Type B pancreatic cell (in vitro differentiated cells): ENCODE measurements at regions not wholly inside any gene's neighbourhood (a gene's known extent, or its start where the extent isn't known, plus 50 kb on each side); places are given as distances from the start of the nearest gene placed in this dataset.
A peak's percentile ranks its signal among the peaks of the same experiment; 100 is the strongest.

Experiments
- DNase-seq: peaks from one replicate; pipeline ENCODE4 v3.0.0; 2021; ENCODE audit warnings: mixed read lengths; ENCODE audit not compliant: unreplicated experiment; ENCODE audit errors: extremely low spot score
- H3K27ac Mint-ChIP-seq: 2 replicates; pipeline ENCODE4 v1.8.0; 2021; ENCODE audit warnings: mild to moderate bottlenecking, mixed read lengths
- H3K27me3 Mint-ChIP-seq: 2 replicates; pipeline ENCODE4 v1.8.0; 2021; ENCODE audit warnings: mixed read lengths
- H3K36me3 Mint-ChIP-seq: 2 replicates; pipeline ENCODE4 v1.8.0; 2021; ENCODE audit warnings: mixed read lengths
- H3K4me1 Mint-ChIP-seq: one replicate; pipeline ENCODE4 v1.8.0; 2021; ENCODE audit warnings: mixed read lengths; ENCODE audit not compliant: unreplicated experiment
- H3K4me3 Mint-ChIP-seq: 2 replicates; pipeline ENCODE4 v1.8.0; 2021; ENCODE audit warnings: mild to moderate bottlenecking, mixed read lengths
- H3K9me3 Mint-ChIP-seq: 2 replicates; pipeline ENCODE4 v1.8.0; 2021; ENCODE audit warnings: mixed read lengths
- TF ChIP-seq, protein P1 (sequence below): fragments of 200-600 bp; sonication (generic); conservative IDR thresholded peaks from 2 replicates; pipeline ENCODE4 v1.5.0; 2021; ENCODE audit warnings: antibody characterized with exemption, mild to moderate bottlenecking

DNA sequence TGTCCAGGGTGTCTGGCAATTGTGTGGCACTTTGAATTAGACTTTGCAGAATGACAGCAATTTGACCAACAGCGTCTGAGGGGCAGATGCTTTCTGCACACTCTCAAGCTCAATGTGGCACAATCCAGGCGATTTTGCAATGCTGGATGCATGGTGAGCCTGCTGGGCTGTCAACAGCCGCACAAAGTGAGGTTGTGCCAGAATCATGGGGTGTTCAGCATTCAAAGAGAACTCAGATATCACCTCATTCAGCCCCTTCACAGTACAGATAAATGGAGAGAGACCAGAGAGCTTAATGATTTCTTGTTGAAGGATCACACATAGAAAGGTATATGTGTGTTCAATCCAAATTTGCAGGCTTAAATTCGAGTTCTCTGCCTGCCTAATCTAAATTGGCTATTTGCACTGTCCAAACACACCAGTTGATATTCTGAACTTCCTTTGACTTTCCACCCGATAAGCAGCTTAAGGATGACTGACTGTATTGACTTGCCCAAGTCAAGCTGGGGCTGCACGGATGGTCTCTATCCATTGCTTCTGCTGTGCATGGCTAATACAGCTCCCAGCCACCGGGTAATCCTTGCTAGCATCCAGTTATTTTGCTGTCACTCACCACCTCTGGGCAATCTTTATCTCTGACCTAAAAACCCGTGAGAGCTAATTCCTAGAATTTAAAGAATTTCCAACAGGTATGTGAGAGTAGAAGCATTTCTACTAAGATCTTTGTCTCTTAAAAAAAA, 157.9 kb upstream of the TAS2R1 start:
- H3K27me3 Mint-ChIP-seq = no peaks in the 10 kb centered on the region
- peaks cover 6% of the 10 kb centered on the region for H3K4me1 Mint-ChIP-seq
- TF ChIP-seq, protein P1, sequence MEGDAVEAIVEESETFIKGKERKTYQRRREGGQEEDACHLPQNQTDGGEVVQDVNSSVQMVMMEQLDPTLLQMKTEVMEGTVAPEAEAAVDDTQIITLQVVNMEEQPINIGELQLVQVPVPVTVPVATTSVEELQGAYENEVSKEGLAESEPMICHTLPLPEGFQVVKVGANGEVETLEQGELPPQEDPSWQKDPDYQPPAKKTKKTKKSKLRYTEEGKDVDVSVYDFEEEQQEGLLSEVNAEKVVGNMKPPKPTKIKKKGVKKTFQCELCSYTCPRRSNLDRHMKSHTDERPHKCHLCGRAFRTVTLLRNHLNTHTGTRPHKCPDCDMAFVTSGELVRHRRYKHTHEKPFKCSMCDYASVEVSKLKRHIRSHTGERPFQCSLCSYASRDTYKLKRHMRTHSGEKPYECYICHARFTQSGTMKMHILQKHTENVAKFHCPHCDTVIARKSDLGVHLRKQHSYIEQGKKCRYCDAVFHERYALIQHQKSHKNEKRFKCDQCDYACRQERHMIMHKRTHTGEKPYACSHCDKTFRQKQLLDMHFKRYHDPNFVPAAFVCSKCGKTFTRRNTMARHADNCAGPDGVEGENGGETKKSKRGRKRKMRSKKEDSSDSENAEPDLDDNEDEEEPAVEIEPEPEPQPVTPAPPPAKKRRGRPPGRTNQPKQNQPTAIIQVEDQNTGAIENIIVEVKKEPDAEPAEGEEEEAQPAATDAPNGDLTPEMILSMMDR = no peak
- H3K9me3 Mint-ChIP-seq = no peaks in the 10 kb centered on the region
- no peaks in the 10 kb centered on the region for H3K36me3 Mint-ChIP-seq
- no peak overlapping the region for H3K27ac Mint-ChIP-seq
- no peak overlapping the region for H3K4me3 Mint-ChIP-seq
- no peak for DNase-seq

DNA sequence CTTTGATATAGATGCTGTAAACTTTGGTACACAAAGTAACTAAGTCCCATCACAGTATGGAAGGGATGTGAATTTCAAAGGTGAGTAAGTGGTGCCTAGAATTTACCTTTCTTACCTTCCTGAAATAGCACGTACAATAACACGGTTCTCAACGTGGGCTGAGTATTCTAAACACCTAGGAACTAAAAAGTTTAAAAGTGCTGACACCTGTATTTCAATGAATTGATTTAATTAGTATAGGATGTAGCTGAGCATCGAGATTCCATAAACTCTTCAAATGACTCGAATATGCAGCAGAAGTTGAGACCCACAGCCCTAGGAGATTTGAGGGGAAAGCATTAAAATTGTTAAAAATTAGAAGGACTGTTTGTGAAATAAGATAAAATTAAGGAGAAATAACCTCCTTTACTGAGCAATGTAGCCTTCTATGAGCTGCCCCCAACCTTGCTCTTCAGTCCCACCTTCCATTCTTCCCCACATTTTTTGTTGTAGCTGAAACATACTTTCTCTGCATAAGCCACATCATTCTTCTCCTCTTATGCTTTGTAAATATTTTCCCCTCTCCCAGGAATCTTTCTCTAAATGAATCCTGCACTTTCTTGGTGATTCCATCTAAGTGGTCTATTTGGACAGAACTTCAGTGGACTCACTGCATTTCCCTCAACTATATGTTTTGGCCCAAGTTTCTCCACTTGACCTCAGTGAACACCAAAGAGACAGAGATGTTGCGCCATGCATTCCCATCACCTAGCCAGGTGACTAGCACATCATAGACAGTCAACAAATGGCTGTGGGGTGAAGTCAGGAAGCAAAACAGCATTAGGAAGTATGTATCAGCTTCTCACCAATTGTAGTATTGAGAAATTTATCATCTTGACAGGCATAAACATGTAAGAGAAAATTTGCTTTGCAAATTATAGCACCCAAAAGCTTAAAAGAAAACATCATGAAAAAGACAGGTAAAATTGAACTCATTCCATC, 156.5 kb upstream of the TAS2R1 start:
- no peak for DNase-seq
- Mint-ChIP-seq H3K4me3 (no peak overlapping the region), H3K27me3 (no peaks in the 10 kb centered on the region), H3K27ac (no peak overlapping the region), H3K9me3 (no peaks in the 10 kb centered on the region), H3K4me1 (peaks cover 11% of the 10 kb centered on the region), H3K36me3 (no peaks in the 10 kb centered on the region)
- TF ChIP-seq, protein P1 = no peak

DNA sequence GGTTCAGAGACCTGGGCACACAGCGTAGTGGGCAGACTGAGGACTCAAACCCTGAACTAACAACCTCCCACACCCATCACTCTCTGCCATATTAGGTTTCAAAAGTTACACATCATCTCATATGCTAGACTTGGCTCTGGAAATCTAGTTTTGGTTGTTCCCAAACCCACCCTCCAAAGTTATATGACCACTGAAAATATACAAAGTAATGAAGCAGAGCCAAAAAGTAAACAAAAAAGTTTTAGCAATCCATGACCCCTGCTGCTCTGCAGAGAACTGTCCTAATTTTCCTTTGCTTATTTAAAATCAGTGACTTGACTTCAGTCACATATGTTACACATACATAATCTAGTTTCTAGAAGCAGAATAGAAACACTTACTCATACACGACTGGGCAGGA, 155.6 kb upstream of the TAS2R1 start:
- H3K27ac Mint-ChIP-seq = no peak overlapping the region
- no peaks in the 10 kb centered on the region for H3K36me3 Mint-ChIP-seq
- TF ChIP-seq, protein P1 = no peak
- no peaks in the 10 kb centered on the region for H3K27me3 Mint-ChIP-seq
- peaks cover 11% of the 10 kb centered on the region for H3K4me1 Mint-ChIP-seq
- H3K9me3 Mint-ChIP-seq = no peaks in the 10 kb centered on the region
- DNase-seq = no peak
- H3K4me3 Mint-ChIP-seq = no peak overlapping the region

DNA sequence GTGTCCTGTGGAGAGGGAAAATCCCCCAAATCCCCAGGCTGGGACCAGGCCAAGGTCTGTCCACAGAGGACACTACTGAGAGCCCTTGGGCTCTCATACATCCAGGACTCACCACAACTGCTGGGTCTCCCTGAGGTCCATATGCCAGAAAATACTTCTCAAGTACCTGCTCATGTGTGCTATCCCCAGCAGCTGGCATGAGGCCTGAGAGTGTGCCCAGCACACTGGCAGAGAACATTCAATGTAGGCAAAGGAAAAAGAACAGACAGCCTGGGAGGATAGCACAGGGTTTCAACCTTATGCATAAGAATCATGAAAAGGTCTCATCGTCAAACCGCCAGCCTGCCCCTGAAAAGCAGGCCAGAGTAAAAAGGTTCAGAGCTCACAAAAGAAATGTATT, 154.1 kb upstream of the TAS2R1 start:
- TF ChIP-seq, protein P1 = no peak
- Mint-ChIP-seq H3K4me1 (peaks cover 11% of the 10 kb centered on the region), H3K27ac (no peak overlapping the region), H3K36me3 (no peaks in the 10 kb centered on the region), H3K4me3 (no peak overlapping the region), H3K27me3 (no peaks in the 10 kb centered on the region), H3K9me3 (no peaks in the 10 kb centered on the region)
- DNase-seq = no peak

DNA sequence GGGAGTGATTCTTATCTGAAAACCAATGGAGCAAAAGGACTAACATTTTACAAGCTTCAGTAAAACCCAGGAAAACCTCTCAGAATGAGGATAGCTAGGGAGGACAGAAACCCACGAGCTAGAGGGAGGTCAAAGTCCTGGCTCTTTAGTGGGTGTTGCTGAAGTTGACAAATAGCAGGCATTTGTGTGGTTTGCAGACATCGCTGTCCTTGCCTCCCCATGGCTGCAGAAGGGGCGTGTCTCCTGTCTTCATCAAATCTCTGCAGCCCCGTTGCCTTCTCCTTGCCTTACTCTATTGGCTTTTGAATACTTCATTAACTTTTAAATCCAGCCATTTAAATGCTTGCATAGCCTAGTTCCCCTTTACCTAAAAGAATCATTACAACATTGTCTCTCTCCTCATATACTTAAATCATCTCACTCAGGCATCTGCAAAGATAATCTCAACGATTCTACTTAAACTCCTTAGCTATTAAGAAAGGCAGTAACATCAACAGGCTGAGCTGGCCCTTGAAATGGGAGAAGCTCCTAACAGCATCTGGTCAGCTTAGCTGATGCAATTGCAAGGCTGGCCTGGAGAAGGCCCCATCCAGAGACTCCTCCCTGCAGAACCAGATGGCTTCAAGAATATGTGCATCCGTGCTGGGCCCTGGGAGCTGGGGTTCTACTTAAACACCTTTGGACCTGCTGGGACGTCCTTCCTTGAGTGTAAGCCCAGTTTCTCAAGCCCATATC, 152.8 kb upstream of the TAS2R1 start:
- H3K4me3 Mint-ChIP-seq = no peak overlapping the region
- no peaks in the 10 kb centered on the region for H3K9me3 Mint-ChIP-seq
- H3K4me1 Mint-ChIP-seq = peaks cover 11% of the 10 kb centered on the region
- H3K27me3 Mint-ChIP-seq = no peaks in the 10 kb centered on the region
- H3K27ac Mint-ChIP-seq = peak overlapping the region; percentile 11
- DNase-seq = no peak
- TF ChIP-seq, protein P1 = no peak
- no peaks in the 10 kb centered on the region for H3K36me3 Mint-ChIP-seq
